ENCODE measurements at regions not wholly inside any gene's neighbourhood (a gene's known extent, or its start where the extent isn't known, plus 50 kb on each side); places are given as distances from the start of the nearest gene placed in this dataset.
A peak's percentile ranks its signal among the peaks of the same experiment; 100 is the strongest.

DNA sequence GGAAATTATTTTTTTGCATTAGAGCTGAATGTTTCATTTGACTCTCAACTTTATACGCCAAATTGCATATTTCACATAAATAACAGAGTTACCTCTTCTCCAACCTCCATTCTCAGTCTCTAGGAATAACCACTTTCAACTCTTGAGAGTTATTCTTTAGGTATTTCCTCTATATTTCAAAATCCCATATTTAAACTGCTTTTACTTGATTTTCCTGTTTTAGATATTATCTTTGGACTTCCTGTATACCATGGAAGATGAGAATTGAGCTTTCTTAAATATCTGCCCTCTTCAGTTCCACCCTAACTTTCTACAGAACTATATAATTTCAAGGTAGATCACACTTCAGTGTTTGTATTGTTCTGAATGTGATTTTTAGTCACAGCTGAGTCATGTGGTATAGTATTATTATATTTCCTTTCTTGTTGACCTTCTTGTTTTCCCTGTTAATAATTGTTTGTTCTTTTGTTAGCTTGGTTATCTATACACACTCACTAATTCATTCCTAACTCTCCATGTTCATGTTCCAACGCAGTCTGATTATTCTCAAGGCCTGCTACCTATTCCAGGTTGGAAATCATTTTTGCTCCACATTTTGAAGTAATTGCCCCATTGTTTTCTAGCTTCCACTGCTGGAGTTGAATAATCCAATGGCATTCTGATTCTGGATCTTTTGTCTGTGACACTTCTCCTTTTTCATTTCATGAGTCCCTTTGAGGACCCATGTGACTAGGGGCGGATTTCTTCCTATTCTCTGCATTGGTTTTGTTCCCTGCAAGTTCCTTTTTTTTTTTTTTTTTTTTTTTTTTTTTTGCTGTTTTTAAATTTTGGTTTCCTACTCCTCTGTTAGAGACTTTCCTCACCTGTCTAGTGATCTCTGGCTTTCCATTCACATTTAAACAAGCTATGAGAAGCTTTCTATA is 156.8 kb upstream of the RBMS1 start:
- Histone ChIP-seq H3K4me3 (ENCODE audit: low read depth, low read length) (no peak overlapping the region), H3K27me3 (ENCODE audit: control insufficient read depth, insufficient read depth, low read length) (no peaks in the 10 kb centered on the region), H3K36me3 (ENCODE audit: control insufficient read depth, insufficient read depth, low read length) (no peaks in the 10 kb centered on the region)
- TF ChIP-seq, protein P1, sequence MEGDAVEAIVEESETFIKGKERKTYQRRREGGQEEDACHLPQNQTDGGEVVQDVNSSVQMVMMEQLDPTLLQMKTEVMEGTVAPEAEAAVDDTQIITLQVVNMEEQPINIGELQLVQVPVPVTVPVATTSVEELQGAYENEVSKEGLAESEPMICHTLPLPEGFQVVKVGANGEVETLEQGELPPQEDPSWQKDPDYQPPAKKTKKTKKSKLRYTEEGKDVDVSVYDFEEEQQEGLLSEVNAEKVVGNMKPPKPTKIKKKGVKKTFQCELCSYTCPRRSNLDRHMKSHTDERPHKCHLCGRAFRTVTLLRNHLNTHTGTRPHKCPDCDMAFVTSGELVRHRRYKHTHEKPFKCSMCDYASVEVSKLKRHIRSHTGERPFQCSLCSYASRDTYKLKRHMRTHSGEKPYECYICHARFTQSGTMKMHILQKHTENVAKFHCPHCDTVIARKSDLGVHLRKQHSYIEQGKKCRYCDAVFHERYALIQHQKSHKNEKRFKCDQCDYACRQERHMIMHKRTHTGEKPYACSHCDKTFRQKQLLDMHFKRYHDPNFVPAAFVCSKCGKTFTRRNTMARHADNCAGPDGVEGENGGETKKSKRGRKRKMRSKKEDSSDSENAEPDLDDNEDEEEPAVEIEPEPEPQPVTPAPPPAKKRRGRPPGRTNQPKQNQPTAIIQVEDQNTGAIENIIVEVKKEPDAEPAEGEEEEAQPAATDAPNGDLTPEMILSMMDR (IDR thresholded peaks at IDR 0.05; ENCODE audit: insufficient read depth, low read length, severe bottlenecking) = no peak
- FAIRE-seq = no peak
- DNase-seq (ENCODE audit: low read depth) = peak; percentile 74

GRCh38 chr2:160651416-160652200 is 158.0 kb upstream of the RBMS1 start:
- Histone ChIP-seq H3K36me3 (ENCODE audit: control insufficient read depth, insufficient read depth, low read length) (no peaks in the 10 kb centered on the region), H3K27me3 (ENCODE audit: control insufficient read depth, insufficient read depth, low read length) (no peaks in the 10 kb centered on the region), H3K4me3 (ENCODE audit: low read depth, low read length) (no peak overlapping the region)
- TF ChIP-seq, protein P1 (IDR thresholded peaks at IDR 0.05; ENCODE audit: insufficient read depth, low read length, severe bottlenecking) = no peak
- FAIRE-seq = no peak
- no peak for DNase-seq (ENCODE audit: low read depth)

DNA sequence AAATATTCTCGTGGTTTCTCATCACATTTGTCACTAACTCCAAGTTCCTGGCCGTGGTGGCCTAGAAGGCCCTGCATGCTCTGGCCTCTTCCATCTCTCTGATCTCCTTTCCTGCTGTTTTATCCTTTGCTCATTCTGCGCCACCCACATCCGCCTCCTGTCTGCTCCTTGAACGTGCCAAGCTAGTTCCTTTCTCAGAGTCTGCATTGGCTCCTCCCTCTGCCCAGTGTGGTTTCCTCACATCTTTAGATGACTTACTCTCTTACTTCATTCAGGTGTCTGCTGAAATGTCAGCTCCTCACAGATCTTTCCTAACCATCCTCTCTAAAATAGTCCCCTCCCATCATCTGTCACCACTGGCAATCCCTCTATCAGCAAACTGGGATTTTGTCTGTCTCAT is 158.6 kb upstream of the RBMS1 start:
- FAIRE-seq (no peak), DNase-seq (ENCODE audit: low read depth) (peak; percentile 84)
- Histone ChIP-seq H3K4me3 (ENCODE audit: low read depth, low read length) (no peak overlapping the region), H3K36me3 (ENCODE audit: control insufficient read depth, insufficient read depth, low read length) (no peaks in the 10 kb centered on the region), H3K27me3 (ENCODE audit: control insufficient read depth, insufficient read depth, low read length) (no peaks in the 10 kb centered on the region)
- TF ChIP-seq, protein P1 (IDR thresholded peaks at IDR 0.05; ENCODE audit: insufficient read depth, low read length, severe bottlenecking) = no peak

DNA sequence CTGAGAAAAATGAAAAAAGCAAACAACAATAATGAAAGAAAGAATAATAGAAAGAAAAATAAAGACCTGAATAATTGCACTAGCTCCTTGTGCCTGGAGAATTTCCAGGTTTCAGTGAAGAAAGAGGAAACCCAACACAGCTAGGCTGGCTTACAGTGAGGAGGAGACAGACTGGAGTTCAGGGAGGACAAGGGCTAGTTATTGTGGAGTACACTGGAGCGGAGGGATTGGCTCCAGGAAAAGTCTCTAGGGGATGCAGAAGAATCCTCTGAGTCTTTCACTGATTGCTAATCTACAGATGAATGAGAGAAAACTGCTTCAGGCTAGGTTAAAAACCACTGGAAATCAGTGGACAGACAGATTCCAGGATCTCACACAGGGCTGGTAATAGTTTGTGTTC is 163.6 kb upstream of the RBMS1 start:
- TF ChIP-seq, protein P1 (IDR thresholded peaks at IDR 0.05; ENCODE audit: insufficient read depth, low read length, severe bottlenecking) = no peak
- no peak for FAIRE-seq
- no peak for DNase-seq (ENCODE audit: low read depth)
- H3K4me3 ChIP-seq (ENCODE audit: low read depth, low read length) = no peak overlapping the region
- no peaks in the 10 kb centered on the region for H3K27me3 ChIP-seq (ENCODE audit: control insufficient read depth, insufficient read depth, low read length)
- H3K36me3 ChIP-seq (ENCODE audit: control insufficient read depth, insufficient read depth, low read length) = no peaks in the 10 kb centered on the region

DNA sequence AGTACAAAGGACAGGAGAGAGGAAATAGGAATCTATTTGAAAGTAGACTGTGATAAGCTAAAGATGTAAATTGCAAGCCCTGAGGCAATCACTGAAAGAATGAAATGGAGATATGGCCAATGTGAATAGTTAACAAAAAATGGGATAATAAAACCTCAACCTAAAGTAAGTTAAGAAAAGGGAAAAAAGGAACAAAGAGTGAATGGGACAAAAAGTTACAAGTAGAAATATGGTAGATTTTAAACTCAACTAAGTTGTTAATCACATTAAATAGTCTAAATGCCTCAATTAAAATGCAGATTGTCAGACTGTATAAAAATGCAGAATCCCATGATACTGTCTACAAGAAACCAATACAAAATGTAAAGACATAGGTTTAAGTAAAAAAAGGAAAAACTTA is 165.2 kb upstream of the RBMS1 start:
- FAIRE-seq = no peak
- Histone ChIP-seq H3K27me3 (ENCODE audit: control insufficient read depth, insufficient read depth, low read length) (no peaks in the 10 kb centered on the region), H3K36me3 (ENCODE audit: control insufficient read depth, insufficient read depth, low read length) (no peaks in the 10 kb centered on the region), H3K4me3 (ENCODE audit: low read depth, low read length) (no peak overlapping the region)
- DNase-seq (ENCODE audit: low read depth) = no peak
- TF ChIP-seq, protein P1 (IDR thresholded peaks at IDR 0.05; ENCODE audit: insufficient read depth, low read length, severe bottlenecking) = no peak

Measured in bronchial epithelial cell (primary cell).